COLO829 (cell line): ENCODE measurements at regions not wholly inside any gene's neighbourhood (a gene's known extent, or its start where the extent isn't known, plus 50 kb on each side); places are given as distances from the start of the nearest gene placed in this dataset.
"Not testable (repeated sequence)": the region's sequence is repeated elsewhere in the genome, so short reads cannot be mapped to it uniquely, and the experiment has no call there.

Experiments used
- DNase-seq: peaks from one replicate; pipeline ENCODE4 v3.0.0; 2012; ENCODE audit warnings: low spot score

DNA sequence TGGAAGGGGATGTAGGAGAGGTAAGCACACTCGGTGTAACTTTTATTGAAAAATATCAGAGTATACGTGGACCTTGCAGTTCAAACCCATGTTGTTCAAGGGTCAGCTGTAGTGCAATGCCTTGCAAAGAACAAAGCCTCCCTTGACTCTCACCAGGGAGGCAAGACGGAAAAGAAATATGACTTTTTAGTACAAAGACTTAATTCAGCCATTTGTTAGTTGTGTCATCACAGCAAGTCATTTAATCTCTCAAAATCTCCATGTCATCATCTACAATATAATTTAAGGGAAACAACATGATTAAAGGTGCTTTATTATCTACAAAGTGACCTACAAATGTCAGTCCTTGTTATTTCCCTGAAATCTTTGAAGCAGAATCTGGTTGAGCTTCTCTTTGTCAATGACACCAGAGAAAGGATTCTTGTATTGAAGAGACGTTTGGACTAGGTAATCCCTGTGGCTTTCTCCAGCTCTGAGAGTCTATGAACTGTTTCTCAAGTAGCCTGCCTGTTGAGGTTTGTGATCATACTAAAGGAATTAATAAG, 502.8 kb downstream of the REEP3 start:
- peak; percentile 64 for DNase-seq

DNA sequence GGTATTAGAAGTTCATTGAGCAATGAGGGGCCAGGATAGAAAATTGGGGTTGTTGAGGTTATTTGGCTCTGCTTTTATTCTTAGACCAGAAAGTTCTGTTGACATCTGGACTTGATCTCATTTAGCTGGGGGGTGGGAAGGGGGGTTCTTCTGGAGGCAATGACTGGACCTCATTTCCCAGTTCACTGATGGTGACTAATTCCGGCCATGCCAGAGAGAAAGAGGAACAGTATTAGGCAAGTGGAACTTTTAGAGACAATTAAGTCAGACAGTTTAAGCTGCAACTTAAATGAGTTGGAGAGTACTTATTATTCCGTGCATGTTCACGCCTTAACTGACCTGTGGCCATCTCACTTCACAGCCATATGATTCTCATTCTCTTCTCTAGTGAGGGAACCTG, 512.5 kb downstream of the REEP3 start:
- no peak for DNase-seq

DNA sequence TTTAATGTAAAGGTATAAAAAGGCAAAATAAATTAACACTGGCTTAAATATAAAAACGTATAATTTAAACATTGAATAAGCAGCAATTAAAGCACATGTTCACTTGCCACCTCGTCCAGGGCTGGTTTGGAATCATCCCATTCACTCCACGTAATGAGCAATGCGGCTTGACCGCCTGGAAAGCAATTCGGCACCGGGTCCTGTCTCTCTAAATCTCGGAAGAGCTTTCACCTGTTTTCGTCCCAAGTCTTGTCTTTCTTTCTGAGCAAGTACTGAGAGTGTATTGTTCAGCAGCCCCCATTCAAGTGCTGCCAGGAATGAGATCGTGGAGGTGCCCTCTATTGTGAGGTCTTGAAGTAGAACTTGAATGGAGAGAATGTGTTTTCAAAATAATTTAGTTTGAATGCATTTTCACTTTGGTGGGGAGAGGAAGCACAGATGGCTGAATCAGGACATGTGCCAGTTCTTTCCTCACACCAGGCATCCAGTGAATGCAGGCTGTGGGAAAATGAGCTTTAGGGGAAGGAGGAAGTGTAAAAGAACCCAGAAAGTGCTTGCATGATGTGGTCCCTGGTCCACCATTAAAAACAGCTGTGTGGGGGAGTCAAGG, 515.2 kb downstream of the REEP3 start:
- DNase-seq, result no peak

DNA sequence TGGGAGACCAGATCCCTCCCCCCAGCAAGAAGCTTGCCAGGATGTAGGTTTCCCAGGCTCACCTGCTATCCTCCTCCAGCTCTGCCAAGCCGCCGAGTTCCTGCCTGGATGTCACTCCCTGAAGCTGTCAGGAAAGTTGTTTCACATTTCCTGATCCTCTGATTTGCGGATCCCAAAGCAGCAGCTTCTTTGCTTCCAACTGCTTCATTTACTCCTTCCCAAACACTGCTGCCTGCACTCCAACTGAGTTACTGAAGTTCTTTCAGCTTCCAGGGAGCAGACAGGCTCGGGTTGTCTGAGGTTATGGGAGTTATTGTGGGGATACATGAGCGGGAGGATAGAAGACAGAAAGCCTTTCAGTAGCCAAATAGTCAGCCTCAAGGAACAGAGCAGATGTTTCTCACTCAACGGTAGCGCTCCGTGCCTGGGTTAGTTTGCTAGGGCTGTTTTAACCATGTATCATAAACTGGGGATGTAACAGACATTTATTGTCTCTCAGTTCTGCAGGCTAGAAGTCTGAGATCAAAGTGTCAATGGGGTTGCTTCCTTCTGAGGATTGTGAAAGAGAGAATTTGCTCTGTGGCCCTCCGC, 516.0 kb downstream of the REEP3 start:
- peak; percentile 28 for DNase-seq

DNA sequence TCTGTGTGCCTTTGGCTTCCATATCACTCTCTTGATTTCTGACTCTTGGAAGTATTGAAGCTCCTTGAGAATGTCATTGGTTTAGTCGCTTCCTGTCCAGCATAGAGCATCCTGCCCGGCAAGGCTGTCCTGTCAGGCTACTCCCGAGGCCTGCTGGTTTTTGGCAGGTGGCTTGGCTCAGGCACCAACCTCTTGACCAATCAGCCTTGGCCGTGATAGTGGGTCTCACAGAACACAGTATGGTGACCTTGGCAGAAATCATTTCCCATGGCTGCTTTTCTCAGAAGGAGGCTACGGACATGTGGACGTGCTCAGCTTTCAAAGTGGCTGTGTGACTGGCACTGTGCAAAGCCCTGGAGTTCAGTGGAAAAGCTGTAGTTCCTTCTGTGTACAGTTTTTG, 516.9 kb downstream of the REEP3 start:
- DNase-seq, result no peak

DNA sequence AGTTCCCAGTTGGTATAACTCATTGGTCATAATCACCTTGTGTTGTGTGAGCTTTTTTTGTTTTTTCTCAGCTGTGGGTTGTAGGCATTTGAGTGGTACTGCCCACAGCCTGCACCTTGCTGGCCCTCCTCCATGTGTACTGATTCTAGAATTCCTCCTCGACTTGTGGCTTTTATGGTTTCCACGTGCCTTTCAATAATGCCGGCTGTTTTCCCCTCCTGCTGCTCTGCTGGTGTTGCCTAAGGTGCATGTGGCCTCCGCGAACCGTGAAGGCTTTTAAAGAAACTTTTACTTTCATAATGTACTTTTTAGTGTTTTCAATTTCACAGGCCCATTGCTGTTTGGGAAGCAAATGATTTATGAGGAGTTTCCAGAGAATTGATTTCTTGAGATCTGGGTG, 518.0 kb downstream of the REEP3 start:
- DNase-seq, result no peak

DNA sequence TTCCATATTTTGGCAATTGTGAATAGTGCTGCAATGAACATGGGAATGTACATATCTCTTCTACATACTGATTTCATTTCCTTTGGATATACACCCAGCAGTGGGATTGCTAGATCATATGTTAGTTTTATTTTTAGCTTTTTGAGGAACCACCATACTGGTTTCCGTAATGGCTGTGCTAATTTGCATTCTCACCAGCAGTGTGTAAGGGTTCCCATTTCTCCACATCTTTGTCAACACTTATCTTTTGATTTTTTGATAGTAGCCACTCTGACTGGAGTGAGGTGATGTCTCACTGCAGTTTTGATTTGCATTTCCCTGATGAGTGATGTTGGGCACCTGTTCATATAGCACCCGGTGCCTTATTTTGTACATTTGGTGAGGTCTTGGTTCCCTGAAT, 519.6 kb downstream of the REEP3 start:
- DNase-seq, result no peak

DNA sequence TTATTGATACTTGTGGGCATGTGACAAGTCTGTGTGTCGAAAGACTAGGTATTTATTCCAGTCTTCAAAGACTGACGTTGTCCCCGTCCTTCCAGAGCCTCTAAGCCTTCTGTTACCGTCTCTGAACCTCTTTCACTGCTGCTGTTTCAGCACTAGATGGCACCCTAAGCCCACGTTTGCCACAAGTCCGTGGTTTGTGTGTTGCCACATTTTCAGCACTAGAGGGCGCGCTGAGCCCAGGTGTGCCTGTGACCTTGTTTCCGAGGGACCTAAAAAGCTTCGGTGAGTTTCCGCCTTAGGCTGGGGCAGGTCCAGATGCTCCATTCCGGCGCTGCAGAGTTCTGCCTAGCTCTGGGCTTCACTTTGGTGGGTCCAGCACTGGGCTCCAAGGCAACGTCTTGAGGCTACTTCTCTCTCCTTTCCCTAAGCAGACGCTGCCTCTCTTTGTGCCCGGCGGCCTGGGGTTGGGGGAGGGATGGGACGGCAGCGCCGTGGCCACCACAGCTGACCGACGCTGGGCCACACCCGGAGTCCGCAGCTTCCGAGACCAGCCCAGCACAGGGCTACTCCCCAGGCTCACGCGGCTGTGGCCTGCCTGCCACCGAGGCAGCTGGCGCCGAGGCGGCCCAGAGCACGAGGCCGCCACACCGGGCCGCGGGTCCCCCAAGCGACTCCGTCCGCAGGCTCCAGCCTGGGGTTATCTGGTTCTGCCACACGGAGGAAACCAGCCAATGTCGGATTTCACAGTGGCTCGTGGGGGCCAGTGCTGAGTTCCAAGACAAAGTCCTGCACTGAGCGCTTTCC, 520.2 kb downstream of the REEP3 start:
- DNase-seq, result peak; percentile 18

DNA sequence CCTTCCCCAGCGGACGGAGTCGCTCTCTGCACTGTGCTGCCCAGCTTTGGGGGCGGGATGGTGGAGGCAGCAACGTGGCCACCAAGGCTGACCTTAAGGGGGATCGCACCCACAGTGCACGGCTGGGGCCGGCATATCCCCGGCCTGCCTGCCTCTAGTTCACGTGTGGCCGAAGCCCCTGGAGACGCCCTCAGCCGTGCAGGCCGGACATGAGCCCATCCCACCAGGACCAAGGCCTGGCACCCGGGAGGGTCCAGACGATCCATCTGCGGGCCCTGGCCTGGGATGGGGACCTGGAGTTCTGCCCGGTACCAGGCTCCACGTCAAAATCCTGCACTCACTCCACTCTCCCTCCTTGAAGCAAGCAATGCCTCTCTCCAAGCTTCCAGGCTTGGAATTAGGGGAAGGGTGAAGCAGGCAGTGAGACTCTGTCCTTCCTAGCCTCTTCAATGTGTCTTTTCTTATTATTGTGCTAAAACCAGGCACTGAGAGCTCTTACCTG, 520.8 kb downstream of the REEP3 start:
- DNase-seq, result no peak

DNA sequence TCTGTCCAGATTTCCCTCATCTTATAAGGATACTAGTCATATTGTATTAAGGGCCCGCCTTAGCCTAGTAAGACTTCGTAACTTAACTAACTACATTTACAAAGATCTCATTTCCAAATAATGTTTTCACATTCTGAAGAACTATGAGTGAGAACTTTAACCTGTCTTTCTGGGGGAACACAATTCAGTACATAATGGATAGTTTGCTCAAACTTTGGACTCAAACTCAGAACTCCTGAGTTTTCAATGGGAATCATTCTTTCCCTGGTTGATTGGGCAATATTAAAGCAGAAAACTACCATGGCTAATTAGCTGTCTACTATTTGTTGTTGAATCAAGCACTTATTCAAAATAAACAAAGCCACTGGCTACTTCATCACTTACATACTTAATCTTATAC, 522.9 kb downstream of the REEP3 start:
- no peak for DNase-seq

DNA sequence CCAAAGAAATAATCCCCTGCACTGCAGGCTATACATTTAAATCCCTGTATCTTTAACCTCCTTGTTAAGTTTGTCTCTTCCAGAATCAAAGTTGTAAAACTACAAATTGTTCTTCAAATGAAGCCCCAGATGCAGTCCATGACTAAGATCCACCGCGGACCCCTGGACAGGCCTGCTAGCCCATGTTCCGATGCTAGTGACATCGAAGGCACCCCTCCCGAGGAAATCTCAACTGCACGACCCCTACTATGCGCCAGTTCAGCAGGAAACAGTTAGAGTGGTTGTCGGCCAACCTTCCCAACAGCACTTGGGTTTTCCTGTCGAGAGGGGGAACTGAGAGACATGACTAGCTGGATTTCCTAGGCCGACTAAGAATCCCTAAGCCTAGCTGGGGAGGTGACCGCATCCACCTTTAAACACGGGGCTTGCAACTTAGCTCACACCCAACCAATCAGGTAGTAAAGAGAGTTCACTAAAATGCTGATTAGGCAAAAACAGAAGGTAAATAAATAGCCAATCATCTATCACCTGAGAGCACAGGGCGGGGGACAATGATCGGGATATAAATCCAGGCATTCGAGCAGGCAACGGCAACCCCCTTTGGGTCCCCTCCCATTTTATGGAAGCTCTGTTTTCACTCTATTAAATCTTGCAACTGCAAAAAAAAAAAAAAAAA, 523.9 kb downstream of the REEP3 start:
- DNase-seq, result not testable (repeated sequence)

DNA sequence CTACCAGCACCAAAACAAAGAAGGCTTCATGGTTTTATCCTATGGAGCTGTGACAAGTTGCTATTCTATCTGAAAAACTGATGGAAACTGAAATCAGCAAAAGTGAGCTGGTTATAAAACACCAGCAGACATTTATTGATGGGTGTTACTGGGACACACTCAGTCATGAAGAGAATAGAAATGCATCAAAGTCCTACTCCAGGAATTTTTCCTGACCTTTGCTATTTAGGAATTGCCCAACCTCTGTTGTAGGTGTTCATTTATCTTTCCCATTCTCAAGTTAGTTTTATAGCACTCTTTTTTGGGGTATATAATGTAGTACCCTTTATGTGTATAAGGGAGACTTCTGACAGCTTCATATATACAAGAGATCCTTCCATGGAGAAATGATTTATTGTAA, 533.2 kb downstream of the REEP3 start:
- DNase-seq, result no peak

DNA sequence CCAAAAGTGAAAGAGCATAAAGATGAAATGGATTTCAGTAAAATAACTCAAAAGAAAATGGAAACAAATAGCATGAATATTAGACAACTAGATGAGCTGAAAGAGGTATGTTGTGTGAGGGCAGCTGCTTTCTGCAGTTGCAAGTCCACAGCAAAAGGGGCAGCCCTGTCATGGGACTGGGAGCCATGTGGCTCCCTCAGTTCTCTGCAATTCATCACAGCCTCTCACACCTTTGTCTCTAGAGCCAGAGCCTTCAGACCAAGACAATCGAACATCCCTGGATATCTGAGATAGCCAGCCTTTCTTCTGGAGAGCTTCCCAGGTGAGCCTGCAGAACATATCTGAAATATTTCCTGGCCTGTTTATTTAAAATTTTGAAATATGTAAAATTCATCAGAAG, 538.7 kb downstream of the REEP3 start:
- no peak for DNase-seq

DNA sequence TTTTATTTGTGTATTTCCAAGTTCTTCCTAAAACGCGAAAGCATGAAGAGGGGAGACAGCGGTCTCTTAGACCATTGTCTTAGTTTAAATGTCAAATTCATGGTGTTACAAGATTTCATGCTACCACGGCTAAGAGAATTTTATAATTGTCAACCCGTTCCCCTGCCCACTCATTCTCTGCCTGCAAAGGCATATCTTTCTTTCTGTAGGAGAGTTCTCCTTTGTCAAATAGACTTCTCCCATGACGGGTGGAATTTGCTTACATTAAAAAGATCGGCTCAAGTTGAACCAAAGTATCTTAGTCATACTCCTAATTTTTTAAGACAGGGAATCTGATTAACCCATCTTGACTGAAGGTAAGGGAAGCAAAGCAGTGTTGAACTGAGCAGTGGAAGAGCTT, 539.2 kb downstream of the REEP3 start:
- no peak for DNase-seq

DNA sequence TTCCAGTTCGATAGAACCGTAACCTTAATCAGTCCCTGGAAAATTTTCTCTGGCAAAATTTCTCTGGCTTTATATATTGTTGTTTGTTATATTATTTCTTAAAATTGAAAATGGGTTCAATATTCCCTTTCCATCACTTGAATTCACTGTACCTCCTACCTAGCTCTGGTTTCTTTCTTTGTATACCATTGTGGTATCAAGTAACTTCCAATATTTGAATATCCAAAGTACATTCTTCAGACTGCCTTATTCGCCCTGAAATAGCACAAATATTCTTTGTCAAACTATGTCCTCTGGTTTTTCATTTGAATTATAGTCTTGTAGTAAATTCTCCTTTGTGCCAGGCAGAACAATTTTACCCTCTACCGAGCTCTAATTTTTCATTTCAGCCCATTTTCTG, 541.6 kb downstream of the REEP3 start:
- DNase-seq, result no peak

DNA sequence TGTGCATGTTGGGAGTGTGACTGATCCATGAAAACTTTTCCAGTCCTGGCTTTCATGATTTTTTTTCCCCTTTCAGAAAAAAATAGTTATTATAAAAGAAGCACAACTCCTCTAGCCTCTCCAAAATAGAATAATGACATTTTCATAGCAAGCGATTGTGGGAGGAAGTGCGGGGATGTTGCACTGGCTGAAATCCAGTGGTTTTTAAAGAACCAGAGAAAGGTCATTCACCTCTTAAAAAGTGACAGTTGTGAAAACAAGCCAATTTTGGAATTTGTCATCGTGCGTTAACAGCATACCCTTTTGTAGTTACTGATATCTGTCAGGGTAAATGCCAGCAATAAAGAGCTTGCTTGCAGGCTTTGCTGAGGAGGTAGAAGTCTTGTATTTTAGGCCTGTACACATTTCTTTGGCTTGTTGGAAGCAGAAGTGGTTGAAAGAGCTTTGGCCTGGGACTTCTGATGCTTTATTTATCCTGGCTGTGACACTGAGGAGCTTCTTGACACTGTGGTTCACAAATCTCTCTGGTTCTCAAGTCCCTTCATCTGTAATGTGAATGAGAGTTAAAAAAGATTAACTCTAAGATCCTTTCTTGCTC, 545.9 kb downstream of the REEP3 start:
- DNase-seq, result peak; percentile 10

DNA sequence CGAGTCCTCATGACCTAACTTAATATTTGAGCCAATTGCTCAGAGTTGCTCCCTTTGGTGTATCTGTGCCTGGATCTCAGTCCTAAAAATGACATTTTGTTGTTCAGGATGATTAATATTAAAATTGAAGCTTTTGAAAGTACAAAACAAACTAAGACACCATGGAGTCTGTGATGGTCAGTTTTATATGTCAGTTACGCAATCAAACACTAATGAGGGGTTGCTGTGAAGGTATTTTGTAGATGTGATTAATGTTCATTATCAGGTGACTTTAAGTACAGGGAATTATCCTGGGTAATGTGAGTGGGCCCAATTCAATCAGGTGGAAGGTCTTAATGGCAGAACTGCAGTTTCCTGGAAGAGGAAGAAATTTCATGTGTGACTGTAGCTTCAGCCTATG, 546.7 kb downstream of the REEP3 start:
- DNase-seq, result no peak

DNA sequence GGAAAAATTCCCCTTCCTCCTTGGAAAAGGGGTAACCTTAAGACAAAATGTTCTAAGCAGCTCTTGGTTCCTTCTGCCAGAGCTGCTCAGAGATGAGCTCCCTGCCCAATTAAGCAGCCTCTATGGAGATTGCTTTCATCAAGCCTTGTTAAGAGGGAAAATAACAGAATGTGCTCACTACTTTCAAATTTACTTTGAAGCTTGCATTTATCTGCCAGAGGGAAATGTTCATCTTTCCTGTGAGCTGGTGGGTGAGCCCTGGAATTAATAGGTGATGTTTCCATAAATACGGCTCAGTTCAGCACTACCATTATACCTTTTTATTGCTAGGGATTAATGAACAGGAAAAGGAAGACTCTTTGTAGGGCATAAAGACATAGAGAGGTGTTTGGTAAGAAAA, 549.0 kb downstream of the REEP3 start:
- no peak for DNase-seq

DNA sequence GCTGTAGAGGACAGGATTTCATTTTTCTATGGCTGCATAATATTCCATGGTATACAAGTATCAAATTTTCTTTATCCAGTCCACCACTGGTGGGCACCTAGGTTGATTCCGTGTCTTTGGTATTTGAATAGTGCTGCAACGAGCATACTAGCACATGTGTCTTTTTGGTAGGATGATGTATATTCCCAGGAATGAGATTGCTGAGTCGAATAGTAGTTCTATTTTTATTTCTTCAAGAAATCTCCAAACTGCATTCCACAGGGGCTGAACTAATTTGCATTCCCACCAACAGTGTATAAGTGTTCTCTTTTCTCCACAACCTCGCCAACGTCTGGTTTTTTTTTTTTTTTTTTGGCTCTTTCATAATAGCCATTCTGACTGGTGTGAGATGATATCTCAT, 550.0 kb downstream of the REEP3 start:
- DNase-seq, result no peak

DNA sequence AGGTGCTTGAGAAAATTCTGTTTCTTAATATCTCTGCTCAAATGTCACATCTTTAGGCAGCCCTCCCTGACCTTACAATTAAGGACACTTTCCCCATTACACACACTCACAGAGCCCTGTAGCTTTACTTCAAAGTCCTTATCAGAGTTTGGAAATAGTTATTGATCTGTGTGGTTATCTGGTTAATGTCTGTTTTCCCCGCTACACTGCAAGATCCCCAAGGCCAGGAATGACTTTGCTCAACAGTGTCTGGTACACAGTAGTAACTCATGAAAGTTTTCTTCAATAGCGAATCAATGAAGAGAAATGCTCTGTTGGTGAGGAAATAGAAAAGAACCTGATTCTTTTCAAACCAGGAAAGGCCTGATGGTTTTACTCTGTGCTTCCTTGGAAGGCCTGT, 554.4 kb downstream of the REEP3 start:
- DNase-seq, result no peak

DNA sequence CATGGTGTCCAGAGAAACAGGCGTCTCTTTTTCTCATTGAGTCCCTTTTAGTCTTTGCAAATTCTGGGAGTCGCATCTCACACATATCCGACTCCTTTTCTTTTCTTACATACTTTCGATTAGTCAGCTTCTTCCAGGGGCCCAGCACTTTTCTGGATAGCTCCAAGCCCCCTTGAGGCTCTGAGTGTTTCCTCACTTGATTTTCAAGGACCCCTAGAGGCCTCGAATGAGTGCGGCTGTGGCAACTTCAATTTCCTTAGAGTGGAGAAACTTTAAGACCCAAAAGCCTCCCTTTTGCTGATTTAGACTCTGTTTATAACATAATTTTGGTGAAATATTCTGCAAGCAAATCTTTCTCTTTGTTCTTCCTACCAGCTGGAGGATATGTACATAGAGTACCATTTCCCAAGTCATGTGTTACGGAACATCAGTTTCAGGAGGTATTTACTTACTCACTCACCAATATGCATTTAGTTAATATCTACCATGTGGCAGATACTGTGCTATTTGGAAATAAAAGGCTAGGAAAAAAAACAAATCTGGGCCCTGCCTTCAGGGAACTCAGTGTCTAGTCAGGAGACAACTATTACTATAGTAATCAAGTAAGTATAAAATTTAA, 555.2 kb downstream of the REEP3 start:
- no peak for DNase-seq

DNA sequence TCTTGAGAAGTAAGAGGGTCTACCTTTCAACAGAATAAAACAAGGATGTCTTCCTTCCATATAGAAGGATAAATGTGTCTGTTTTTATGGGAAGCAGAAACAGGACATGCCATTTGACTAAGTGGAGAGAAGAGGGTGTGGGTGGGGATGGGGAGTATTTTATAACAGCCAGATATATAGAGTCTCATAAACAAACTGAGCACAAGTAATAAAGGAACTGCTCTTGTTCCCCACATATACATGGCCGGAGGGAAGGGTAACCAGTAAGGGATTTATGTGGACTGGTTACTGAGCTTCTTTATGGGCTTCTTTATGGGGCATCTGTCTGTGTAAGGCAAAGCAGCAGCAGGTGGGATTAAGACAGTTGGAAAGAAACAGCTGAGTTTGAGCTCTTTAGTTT, 558.1 kb downstream of the REEP3 start:
- DNase-seq, result no peak
